Stimulated activated naive CD8-positive, alpha-beta T cell treated with anti-CD3 and anti-CD28 coated beads, Interleukin-15, amount 100 ng/mL, for 72 hours (primary cell): ENCODE measurements at regions not wholly inside any gene's neighbourhood (a gene's known extent, or its start where the extent isn't known, plus 50 kb on each side); places are given as distances from the start of the nearest gene placed in this dataset.
"Not testable (repeated sequence)": the region's sequence is repeated elsewhere in the genome, so short reads cannot be mapped to it uniquely, and the experiment has no call there.

Experiments
- ATAC-seq: fragments of 150-1000 bp; cut with Tn5 transposase; 2 replicates; pipeline ENCODE4 v1.10.0; 2021; ENCODE audit warnings: mild to moderate bottlenecking, moderate library complexity
- DNase-seq, 2 donors: peaks; one replicate each; pipeline ENCODE4 v3.0.0; 2021 to 2022
- H3K27ac Mint-ChIP-seq, 2 donors: one replicate each; pipeline ENCODE4 v1.8.0; 2022; ENCODE audit warnings: mild to moderate bottlenecking in 2 of 2, mixed read lengths in 2 of 2, moderate library complexity in 2 of 2
- H3K27me3 Mint-ChIP-seq: one replicate; pipeline ENCODE4 v1.8.0; 2022; ENCODE audit warnings: mixed read lengths
- H3K4me1 Mint-ChIP-seq: one replicate; pipeline ENCODE4 v1.8.0; 2022; ENCODE audit warnings: mild to moderate bottlenecking, mixed read lengths
- H3K4me3 Mint-ChIP-seq, 2 donors: one replicate each; pipeline ENCODE4 v1.8.0; 2022; ENCODE audit warnings: mild to moderate bottlenecking in 2 of 2, mixed read lengths in 2 of 2, moderate library complexity in 1 of 2
- H3K9me3 Mint-ChIP-seq, 2 donors: one replicate each; pipeline ENCODE4 v1.8.0; 2022; ENCODE audit warnings: mixed read lengths in 2 of 2

DNA sequence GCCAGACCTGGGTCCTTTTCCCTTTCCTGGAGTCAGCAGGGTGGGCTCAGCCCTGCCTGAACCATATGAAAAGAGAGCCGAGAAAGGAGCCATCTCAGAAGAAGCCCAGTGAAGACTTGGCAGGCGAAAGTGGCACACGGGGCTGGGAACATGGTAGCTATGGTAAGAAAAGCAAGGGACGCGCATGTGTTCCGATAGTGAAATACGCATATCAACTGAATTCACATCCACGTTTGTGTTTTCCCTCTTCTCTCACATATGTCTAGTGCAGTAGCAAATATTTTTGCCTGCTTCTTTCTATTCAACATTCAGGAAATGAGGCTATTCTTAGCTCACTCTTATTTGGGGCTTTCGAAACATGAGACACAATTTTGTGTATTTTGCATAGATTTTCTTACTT is 54.1 kb upstream of the PEG3 start:
- ATAC-seq (no peak), DNase-seq (no peak)
- H3K27ac Mint-ChIP-seq: no peak overlapping the region
- no peaks in the 10 kb centered on the region for H3K4me1 Mint-ChIP-seq
- H3K4me3 Mint-ChIP-seq: no peak overlapping the region
- no peaks in the 10 kb centered on the region for H3K27me3 Mint-ChIP-seq
- peaks cover 14 to 63% of the 10 kb centered on the region in 2 donors for H3K9me3 Mint-ChIP-seq

DNA sequence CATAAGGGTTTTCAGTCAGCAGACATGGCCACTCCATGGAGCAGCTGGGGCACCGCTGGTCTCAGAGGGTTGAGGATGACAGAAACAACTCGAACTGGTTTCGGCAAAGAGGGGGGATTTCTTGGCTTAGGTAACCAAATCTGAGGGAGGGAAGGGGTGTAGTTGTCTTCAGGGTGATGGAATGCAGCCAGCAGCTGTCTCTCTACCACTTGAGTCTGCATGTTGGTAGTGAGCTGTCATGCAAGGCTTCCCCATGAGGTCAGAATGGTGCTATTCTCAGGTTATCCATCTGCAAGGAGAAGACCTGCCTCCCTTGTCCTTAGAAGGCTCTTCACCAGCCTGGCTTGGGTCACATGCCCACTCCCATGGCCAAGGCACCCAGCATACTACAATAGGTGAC is 55.6 kb upstream of the PEG3 start:
- no peak for ATAC-seq
- Mint-ChIP-seq H3K9me3 (peaks cover 11 to 69% of the 10 kb centered on the region in 2 donors), H3K4me3 (no peak overlapping the region), H3K27me3 (no peaks in the 10 kb centered on the region), H3K27ac (no peak overlapping the region), H3K4me1 (no peaks in the 10 kb centered on the region)
- DNase-seq: no peak

DNA sequence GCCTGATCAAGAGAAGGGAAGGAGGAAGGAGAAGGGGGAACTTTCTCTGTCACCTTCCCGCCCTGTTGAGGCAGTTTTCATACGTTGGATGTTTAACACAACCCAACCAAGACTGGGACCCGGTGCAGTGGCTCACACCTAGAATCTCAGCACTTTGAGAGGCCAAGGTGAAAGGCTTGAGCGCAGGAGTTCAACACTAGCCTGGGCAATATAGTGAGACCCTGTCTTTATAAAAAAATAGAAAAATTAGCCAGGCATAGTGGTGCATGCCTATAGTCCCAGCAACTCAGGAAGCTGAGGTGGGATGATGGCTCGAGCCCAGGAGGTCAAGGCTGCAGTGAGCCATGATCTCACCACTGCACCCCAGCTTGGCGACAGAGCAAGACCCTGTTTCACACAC is 59.4 kb upstream of the PEG3 start:
- H3K27ac Mint-ChIP-seq: no peak overlapping the region
- peaks cover 20 to 62% of the 10 kb centered on the region in 2 donors for H3K9me3 Mint-ChIP-seq
- no peaks in the 10 kb centered on the region for H3K27me3 Mint-ChIP-seq
- H3K4me1 Mint-ChIP-seq: no peaks in the 10 kb centered on the region
- no peak for ATAC-seq
- no peak for DNase-seq
- no peak overlapping the region for H3K4me3 Mint-ChIP-seq

DNA sequence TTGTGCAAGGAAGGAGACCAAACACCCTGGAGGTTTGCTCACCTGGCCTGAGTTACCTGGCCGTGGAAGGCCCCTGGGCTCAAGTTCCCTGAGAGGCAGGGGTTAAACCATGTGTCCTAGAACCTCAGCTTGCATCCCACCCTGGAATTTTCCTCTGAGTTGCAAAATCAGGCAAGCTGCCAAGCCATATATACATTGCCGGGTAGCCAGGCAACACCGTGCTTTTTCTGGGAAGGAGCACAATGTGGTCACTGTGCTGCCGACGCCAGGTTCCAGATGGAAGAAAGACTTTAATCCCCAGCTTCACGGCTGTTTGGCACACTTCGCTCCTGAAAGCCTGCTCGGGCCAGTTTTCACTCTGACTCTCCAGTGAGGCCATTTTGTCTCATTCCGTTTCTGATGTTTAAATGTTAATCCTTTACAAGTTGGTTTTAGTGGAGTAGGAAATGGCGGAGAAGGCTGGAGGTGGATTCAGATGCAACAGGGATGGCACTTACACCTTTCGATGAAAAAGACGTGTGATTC is 60.1 kb upstream of the PEG3 start:
- no peak for DNase-seq
- Mint-ChIP-seq H3K9me3 (peaks cover 26 to 69% of the 10 kb centered on the region in 2 donors), H3K4me3 (no peak overlapping the region), H3K27ac (no peak overlapping the region), H3K27me3 (no peaks in the 10 kb centered on the region), H3K4me1 (no peaks in the 10 kb centered on the region)
- no peak for ATAC-seq

DNA sequence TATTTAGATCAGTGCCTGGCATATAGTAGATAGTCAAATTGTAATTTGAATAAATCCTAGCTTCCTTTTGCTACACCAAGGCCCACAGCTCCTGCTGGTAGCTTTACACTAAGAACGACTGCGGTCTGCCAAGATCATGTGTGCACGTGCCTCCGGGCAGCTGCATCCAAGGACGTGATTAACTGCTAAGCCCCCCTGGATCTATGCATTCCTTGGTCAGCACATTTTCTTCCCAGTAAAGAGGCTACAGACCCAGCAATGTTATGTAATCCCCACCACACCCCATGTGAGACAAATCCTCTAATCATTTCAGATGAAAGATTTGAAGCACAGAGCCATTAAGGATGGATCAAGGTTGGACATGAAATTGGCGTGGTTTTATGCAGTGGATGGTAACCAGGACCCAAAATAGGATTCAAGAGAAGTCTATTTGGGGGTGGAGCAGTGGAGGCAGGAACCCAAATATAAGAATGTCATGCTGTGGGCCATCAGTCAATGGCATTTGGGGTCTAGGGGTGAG is 65.2 kb upstream of the PEG3 start:
- Mint-ChIP-seq H3K27ac (no peak overlapping the region), H3K4me3 (no peak overlapping the region), H3K4me1 (no peaks in the 10 kb centered on the region), H3K9me3 (peaks cover 20 to 66% of the 10 kb centered on the region in 2 donors), H3K27me3 (no peaks in the 10 kb centered on the region)
- ATAC-seq (no peak), DNase-seq (no peak)

DNA sequence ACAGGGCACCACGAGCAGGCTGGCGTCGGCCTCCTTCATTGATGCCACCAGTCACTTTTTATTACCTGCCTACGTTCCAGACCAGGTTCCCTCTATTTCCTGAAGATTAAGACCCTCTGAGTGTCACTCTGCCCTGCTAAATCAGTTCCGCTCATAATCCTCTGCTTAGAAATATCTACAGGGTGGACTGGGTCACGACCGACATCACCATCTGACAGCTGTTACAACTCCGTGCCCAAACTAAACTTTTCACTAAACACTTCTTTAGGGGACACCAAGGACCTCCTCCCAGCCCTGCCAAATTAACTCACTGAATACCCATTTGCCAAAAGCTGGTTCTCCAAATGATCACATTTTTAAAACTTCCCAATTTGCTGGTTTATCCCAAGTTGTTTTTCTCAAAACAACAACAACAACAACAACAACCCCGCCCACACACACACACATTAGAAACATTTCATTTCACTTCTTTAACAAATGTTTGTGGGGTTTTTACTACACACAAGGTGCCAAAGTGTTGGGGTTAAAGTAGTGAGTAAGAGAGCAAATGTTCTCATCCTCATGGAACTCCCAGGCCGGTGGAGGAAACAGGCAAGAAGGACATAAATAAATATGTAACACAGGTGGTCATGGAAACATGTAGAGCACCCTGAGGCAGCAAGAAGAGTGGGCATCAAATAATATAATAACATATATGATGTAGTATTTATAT is 72.0 kb upstream of the PEG3 start:
- Mint-ChIP-seq H3K4me1 (no peaks in the 10 kb centered on the region), H3K4me3 (no peak overlapping the region), H3K27ac (no peak overlapping the region), H3K27me3 (no peaks in the 10 kb centered on the region), H3K9me3 (peaks cover 12 to 60% of the 10 kb centered on the region in 2 donors)
- no peak for DNase-seq
- no peak for ATAC-seq

DNA sequence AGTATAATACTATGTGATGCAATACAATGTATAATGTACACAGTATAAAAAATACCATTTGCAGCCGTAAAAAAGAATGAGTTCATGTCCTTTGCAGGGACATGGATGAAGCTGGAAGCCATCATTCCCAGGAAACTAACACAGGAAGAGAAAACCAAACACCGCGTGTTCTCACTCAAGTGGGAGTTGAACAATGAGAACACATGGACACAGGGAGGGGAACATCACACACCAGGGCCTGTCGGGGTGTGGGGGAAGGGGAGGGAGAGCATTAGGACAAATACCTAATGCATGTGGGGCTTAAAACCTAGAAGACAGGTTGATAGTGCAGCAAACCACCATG is 72.6 kb upstream of the PEG3 start:
- not testable (repeated sequence) for ATAC-seq, H3K4me1 Mint-ChIP-seq, H3K4me3 Mint-ChIP-seq, DNase-seq, H3K27me3 Mint-ChIP-seq, H3K27ac Mint-ChIP-seq
- peaks cover 12 to 55% of the 10 kb centered on the region in 2 donors for H3K9me3 Mint-ChIP-seq

DNA sequence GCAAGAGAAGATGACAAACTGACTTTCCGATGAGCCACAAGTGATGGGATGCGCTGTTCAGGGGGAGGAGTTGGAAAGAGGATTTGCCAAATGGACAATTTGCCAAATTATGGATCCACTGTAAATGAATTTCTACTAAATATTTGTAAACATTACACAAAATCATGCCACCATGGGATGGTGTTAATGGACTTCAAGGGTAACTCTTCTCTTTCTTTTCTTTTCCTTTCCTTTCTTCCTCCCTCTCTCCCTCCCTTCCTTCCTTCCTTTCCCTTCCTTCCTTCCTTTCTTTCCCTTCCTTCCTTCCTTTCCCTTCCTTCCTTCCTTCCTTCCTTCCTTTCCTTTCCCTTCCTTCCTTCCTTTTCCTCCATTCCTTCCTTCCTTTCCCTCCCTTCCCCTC is 76.0 kb upstream of the PEG3 start:
- peaks cover 31 to 65% of the 10 kb centered on the region in 2 donors for H3K9me3 Mint-ChIP-seq
- DNase-seq: no peak
- no peak overlapping the region for H3K27ac Mint-ChIP-seq

DNA sequence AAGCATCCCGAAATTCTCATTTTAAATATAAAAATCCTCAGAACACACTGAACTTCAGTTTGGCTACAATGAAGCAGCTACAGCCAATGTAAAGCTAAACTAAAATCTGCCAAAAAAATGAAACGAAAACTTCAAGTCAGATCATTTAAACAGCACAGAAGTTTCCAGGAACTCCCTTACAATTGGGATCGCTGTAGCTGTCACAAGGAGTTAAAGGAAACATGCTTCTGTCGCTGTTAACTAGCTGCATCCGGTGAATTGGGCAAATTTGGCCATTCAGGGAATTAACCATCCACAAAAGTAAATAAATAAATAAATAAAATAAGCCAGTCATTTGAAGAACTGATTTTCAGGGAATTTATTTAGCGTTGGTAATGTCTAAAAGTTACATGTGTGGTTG is 77.0 kb upstream of the PEG3 start:
- Mint-ChIP-seq H3K27me3 (no peaks in the 10 kb centered on the region), H3K4me1 (no peaks in the 10 kb centered on the region), H3K27ac (no peak overlapping the region)

More for the DNA sequence above, 76.0 kb upstream of the PEG3 start:
- no peaks in the 10 kb centered on the region for H3K27me3 Mint-ChIP-seq
- H3K4me1 Mint-ChIP-seq: no peaks in the 10 kb centered on the region
- no peak overlapping the region for H3K4me3 Mint-ChIP-seq
- ATAC-seq: no peak

DNA sequence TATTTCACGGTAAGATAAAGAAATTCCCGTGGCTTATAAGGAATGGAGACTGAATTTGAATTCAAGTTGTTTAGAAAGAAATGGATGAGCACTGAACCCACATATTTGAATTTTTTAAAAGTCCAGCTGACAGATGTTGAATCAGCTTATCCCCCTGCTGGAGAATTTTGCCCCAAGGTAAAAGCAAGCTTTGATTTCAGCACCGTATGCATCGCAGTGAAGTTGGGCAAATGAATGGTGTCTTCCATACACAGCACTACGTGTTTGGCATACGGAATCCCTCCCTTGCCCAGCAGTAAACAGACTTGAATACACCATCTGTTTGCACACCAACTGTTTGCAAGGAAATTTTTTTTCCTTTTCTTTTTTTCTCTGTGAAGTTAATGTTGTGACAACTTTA is 77.5 kb upstream of the PEG3 start:
- ATAC-seq (no peak), DNase-seq (no peak)
- Mint-ChIP-seq H3K4me3 (no peak overlapping the region), H3K4me1 (no peaks in the 10 kb centered on the region), H3K9me3 (peaks cover 24 to 54% of the 10 kb centered on the region in 2 donors), H3K27ac (no peak overlapping the region), H3K27me3 (no peaks in the 10 kb centered on the region)

More for the DNA sequence above, 77.0 kb upstream of the PEG3 start:
- Mint-ChIP-seq H3K9me3 (peaks cover 26 to 59% of the 10 kb centered on the region in 2 donors), H3K4me3 (no peak overlapping the region)
- no peak for ATAC-seq
- DNase-seq: no peak

DNA sequence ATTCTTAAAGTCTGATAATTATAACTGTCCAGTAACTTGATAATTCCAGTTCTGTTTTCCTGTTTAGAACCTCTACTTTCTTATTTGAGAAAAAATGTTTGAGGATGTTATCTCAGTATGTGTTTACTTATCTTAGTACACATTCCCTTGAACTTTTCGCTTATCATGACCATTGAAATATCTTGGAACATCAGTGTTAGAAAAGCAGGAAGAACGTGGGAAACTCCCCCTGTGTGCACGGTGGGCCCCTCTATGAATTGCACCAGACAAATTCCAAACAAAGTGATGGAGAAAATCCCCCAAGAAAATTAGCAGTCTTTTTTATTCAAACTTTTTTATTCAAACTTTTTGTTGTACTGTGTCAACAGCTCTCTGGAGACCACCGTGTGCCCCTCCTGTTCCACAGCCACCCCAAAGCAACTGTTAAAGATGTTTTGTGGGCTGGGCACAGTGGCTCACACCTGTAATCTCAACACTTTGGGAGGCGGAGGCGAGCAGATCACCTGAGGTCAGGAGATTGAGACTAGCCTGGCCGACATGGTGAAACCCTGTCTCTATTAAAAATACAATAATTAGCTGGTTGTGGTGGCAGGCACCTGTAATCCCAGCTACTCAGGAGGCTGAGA is 78.3 kb upstream of the PEG3 start:
- no peaks in the 10 kb centered on the region for H3K4me1 Mint-ChIP-seq
- H3K27ac Mint-ChIP-seq: no peak overlapping the region
- no peak overlapping the region for H3K4me3 Mint-ChIP-seq
- H3K9me3 Mint-ChIP-seq: peaks cover 32 to 53% of the 10 kb centered on the region in 2 donors
- DNase-seq (no peak), ATAC-seq (no peak)
- no peaks in the 10 kb centered on the region for H3K27me3 Mint-ChIP-seq

DNA sequence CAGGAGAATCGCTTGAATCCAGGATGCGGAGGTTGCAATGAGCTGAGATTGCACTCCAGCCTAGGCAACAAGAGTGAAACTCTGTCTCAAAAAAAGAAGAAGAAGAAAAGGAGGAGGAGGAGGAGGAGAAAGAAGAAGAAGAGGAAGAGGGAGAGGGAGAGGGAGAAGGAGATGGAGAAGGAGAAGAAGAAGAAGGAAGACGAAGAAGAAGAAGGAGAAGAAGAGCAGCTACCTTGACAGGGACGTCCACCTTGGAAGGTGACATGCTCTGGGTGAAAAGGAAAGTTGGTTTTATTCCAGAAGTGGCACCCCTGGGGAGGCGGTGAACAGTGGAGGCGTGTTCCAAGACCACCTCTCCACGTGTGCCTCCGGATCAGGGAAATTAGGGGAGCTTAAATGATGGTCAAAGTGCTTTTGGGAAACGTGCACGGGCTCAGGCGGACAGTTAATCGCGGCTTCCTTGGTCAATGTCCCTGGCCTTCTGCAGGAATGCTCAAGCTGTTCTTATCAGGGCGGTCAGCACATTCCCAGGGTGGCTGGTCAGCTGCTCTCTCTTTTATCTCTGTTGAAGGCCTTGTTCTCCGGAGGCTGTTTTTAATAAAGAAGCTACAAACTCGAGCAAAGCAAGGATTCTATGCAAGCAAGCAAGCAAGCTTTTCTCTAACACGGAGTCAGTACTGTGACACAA is 78.9 kb upstream of the PEG3 start:
- no peak overlapping the region for H3K27ac Mint-ChIP-seq
- peaks cover 39 to 53% of the 10 kb centered on the region in 2 donors for H3K9me3 Mint-ChIP-seq
- H3K4me1 Mint-ChIP-seq: no peaks in the 10 kb centered on the region
- no peaks in the 10 kb centered on the region for H3K27me3 Mint-ChIP-seq
- H3K4me3 Mint-ChIP-seq: no peak overlapping the region
- ATAC-seq: no peak
- DNase-seq: no peak

DNA sequence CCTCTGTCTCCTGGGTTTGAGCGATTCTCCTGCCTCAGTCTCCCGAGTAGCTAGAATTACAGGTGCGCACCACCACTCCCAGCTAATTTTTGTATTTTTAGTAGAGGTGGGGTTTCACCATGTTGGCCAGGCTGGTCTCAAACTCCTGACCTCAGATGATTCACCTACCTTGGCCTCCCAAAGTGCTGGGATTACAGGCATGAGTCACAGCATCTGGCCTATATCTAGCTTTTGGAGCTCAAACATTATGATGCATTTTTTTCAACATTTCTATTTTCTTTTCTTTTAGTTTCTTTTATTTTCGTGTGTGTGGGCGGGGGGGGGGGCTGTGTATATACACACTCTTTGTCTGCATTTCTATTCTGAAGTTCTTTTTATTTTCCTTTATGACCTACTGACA is 85.6 kb upstream of the PEG3 start:
- H3K9me3 Mint-ChIP-seq: peaks cover 19 to 33% of the 10 kb centered on the region in 2 donors
- H3K27ac Mint-ChIP-seq, H3K4me3 Mint-ChIP-seq, DNase-seq, H3K4me1 Mint-ChIP-seq, H3K27me3 Mint-ChIP-seq, ATAC-seq: not testable (repeated sequence)

DNA sequence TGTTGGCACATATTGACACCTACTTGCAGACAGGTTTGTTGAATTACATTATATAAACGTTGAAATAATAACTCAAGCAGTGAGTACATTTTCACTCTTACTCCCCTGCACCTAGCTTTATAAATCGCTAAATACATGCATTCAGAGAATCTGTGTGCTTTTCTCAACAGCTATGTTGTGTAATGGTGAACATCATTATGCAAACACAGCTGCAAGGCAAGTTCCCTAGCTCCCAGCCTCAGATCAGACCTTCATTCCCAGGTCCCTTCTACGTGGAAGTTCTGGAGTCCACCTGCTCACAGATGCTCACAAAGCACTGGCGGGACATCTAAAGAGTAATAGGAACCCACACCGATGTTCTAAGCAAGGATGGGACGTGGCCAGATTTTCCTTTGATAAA is 86.8 kb upstream of the PEG3 start:
- Mint-ChIP-seq H3K4me3 (no peak overlapping the region), H3K4me1 (no peaks in the 10 kb centered on the region), H3K27ac (no peak overlapping the region), H3K27me3 (no peaks in the 10 kb centered on the region), H3K9me3 (peaks cover 17 to 32% of the 10 kb centered on the region in 2 donors)
- ATAC-seq (no peak), DNase-seq (no peak)

DNA sequence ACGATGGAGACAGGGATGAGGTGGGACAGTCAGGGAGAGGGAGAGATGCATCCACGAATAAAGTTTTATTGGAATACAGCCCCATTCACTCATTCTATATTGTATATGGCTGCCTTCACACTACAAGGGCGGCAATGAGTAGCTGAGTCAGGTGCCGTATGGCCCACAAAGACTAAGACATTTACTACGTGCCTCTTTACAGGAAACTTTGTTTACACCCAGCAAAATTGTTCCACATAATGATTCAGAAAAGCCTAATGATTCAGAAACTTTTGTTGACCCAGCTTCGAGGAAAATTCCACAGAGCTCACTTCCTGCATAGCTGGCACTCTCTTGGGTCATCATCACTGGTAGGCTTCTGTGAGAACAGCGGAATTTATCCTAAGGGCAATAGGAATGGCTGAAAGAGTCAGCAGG is 87.3 kb upstream of the PEG3 start:
- Mint-ChIP-seq H3K9me3 (peaks cover 22 to 36% of the 10 kb centered on the region in 2 donors), H3K4me1 (no peaks in the 10 kb centered on the region), H3K27me3 (no peaks in the 10 kb centered on the region), H3K4me3 (no peak overlapping the region), H3K27ac (no peak overlapping the region)
- DNase-seq (no peak), ATAC-seq (no peak)
